ENCODE measurements at regions not wholly inside any gene's neighbourhood (a gene's known extent, or its start where the extent isn't known, plus 50 kb on each side); places are given as distances from the start of the nearest gene placed in this dataset.

GRCh38 chr4:20408611-20409010, 156.9 kb downstream of the SLIT2 start:
- TF ChIP-seq ZNF217 (CRISPR knock-in tag; IDR thresholded peaks at IDR 0.05), result no peak
- no peak for TF ChIP-seq EZH2 (IDR thresholded peaks at IDR 0.05; ENCODE audit: borderline replicate concordance, low read depth, low read length)
- TF ChIP-seq KLF6 (CRISPR knock-in tag; IDR thresholded peaks at IDR 0.05; ENCODE audit: borderline replicate concordance), result no peak
